ENCODE measurements at regions not wholly inside any gene's neighbourhood (a gene's known extent, or its start where the extent isn't known, plus 50 kb on each side); places are given as distances from the start of the nearest gene placed in this dataset.

DNA sequence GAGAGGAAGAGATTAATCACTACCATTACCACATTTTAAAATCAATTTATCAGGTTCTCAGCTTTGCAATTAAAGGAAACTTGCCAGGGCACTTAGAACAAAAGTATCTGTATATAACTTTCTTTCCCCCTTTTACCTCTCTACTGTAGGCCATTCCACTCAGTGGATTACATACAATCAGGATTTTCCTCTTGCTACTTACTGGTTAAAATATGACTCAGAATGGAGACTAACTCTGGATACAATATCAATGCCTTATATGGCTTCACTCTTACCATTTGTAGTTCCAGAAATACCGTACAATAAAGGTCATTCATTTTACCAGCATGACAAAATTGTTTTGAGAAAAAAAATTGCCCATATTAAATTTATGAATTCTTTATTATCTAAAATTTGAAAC, 706.8 kb downstream of the KCNA4 start:
- no peaks in the 10 kb centered on the region for H3K9me3 ChIP-seq (ENCODE audit: control insufficient read depth in 1 of 2, insufficient read depth in 1 of 2, low read length in 2 of 2)
- POLR2A ChIA-PET = no interaction called here
- DNase-seq = no peak
- Mint-ChIP-seq H3K36me3 (ENCODE audit: low read depth) (no peaks in the 10 kb centered on the region), H3K27me3 (no peaks in the 10 kb centered on the region), H3K4me1 (ENCODE audit: low read depth) (no peaks in the 10 kb centered on the region), H3K27ac (no peak overlapping the region), H3K4me3 (no peak overlapping the region), H3K9me3 (peaks cover 16% of the 10 kb centered on the region)
- intact Hi-C loops (cut with DNase I, micrococcal nuclease) = no loop called here
- no peaks in the 10 kb centered on the region for H3K27me3 ChIP-seq (ENCODE audit: control insufficient read depth in 1 of 2, insufficient read depth in 2 of 2, low read length in 2 of 2)
- no peak for TF ChIP-seq CTCF (IDR thresholded peaks at IDR 0.05)
- CTCF ChIA-PET = no interaction called here
- no peak overlapping the region for H3K4me3 ChIP-seq (ENCODE audit: low read length)
- H3K36me3 ChIP-seq (ENCODE audit: insufficient read depth, low read length) = no peaks in the 10 kb centered on the region
- no peak overlapping the region for H3K27ac ChIP-seq (ENCODE audit: low read depth in 1 of 2, low read length in 2 of 2)
- no peak for ATAC-seq (ENCODE audit: poor library complexity)
- no peaks in the 10 kb centered on the region for H3K4me1 ChIP-seq (ENCODE audit: insufficient read depth, low read length)

DNA sequence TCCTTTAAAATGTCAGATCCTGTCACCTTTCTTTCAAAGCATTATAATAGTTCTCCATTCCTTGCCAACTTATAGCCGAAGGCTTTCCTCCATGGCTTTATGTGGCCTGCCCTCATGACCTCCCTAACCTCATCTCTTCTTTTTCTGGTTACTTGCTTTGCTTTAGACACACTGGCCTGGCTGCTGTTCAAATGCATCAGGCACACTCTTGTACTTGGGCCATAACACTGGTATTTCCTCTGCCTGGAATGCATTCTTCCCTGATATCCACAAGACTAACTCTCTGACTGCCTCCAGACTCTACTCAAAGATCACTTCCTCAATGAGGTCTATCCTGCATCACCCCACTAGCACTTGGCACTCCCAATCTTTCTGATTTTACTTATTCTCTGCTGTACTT, 710.3 kb downstream of the KCNA4 start:
- H3K4me1 Mint-ChIP-seq (ENCODE audit: low read depth) = no peaks in the 10 kb centered on the region
- no peak overlapping the region for H3K4me3 Mint-ChIP-seq
- TF ChIP-seq CTCF (IDR thresholded peaks at IDR 0.05) = no peak
- intact Hi-C loops (cut with DNase I, micrococcal nuclease) = no loop called here
- peaks cover 12% of the 10 kb centered on the region for H3K9me3 Mint-ChIP-seq
- no peaks in the 10 kb centered on the region for H3K36me3 Mint-ChIP-seq (ENCODE audit: low read depth)
- Histone ChIP-seq H3K9me3 (ENCODE audit: control insufficient read depth in 1 of 2, insufficient read depth in 1 of 2, low read length in 2 of 2) (no peaks in the 10 kb centered on the region), H3K27ac (ENCODE audit: low read depth in 1 of 2, low read length in 2 of 2) (no peak overlapping the region), H3K27me3 (ENCODE audit: control insufficient read depth in 1 of 2, insufficient read depth in 2 of 2, low read length in 2 of 2) (no peaks in the 10 kb centered on the region), H3K36me3 (ENCODE audit: insufficient read depth, low read length) (no peaks in the 10 kb centered on the region), H3K4me1 (ENCODE audit: insufficient read depth, low read length) (no peaks in the 10 kb centered on the region), H3K4me3 (ENCODE audit: low read length) (no peak overlapping the region)
- DNase-seq = no peak
- no peak overlapping the region for H3K27ac Mint-ChIP-seq
- ChIA-PET CTCF (no interaction called here), POLR2A (no interaction called here)
- H3K27me3 Mint-ChIP-seq = no peaks in the 10 kb centered on the region
- ATAC-seq (ENCODE audit: poor library complexity) = no peak

- Mint-ChIP-seq H3K36me3 (ENCODE audit: low read depth) (no peaks in the 10 kb centered on the region), H3K9me3 (peaks cover 11% of the 10 kb centered on the region), H3K4me3 (no peak overlapping the region), H3K4me1 (ENCODE audit: low read depth) (no peaks in the 10 kb centered on the region), H3K27me3 (no peaks in the 10 kb centered on the region), H3K27ac (no peak overlapping the region)
- DNase-seq (no peak), ATAC-seq (ENCODE audit: poor library complexity) (no peak)
- Histone ChIP-seq H3K27ac (ENCODE audit: low read depth in 1 of 2, low read length in 2 of 2) (no peak overlapping the region), H3K27me3 (ENCODE audit: control insufficient read depth in 1 of 2, insufficient read depth in 2 of 2, low read length in 2 of 2) (no peaks in the 10 kb centered on the region), H3K9me3 (ENCODE audit: control insufficient read depth in 1 of 2, insufficient read depth in 1 of 2, low read length in 2 of 2) (no peaks in the 10 kb centered on the region), H3K4me3 (ENCODE audit: low read length) (no peak overlapping the region), H3K36me3 (ENCODE audit: insufficient read depth, low read length) (no peaks in the 10 kb centered on the region), H3K4me1 (ENCODE audit: insufficient read depth, low read length) (no peaks in the 10 kb centered on the region)
- TF ChIP-seq CTCF (IDR thresholded peaks at IDR 0.05) = no peak
- intact Hi-C loops (cut with DNase I, micrococcal nuclease) = no loop called here
- ChIA-PET POLR2A (no interaction called here), CTCF (no interaction called here)
Observed at GRCh38 chr11:29305456-29306232, 711.2 kb downstream of the KCNA4 start.

Measured in CD4-positive, alpha-beta T cell (primary cell).